ENCODE measurements at regions not wholly inside any gene's neighbourhood (a gene's known extent, or its start where the extent isn't known, plus 50 kb on each side); places are given as distances from the start of the nearest gene placed in this dataset.
"Not testable (repeated sequence)": the region's sequence is repeated elsewhere in the genome, so short reads cannot be mapped to it uniquely, and the experiment has no call there.

GRCh38 chr13:79898996-79899395, 418.0 kb downstream of the NDFIP2 start:
- H3K9me3 Mint-ChIP-seq, result no peaks in the 10 kb centered on the region
- no peak for DNase-seq
- H3K27ac Mint-ChIP-seq, result no peak overlapping the region
- intact Hi-C loops (cut with micrococcal nuclease), result no loop called here
- CTCF ChIA-PET, result no interaction called here
- no peak overlapping the region for H3K4me3 Mint-ChIP-seq
- H3K4me1 Mint-ChIP-seq (ENCODE audit: low read depth), result no peaks in the 10 kb centered on the region
- H3K36me3 Mint-ChIP-seq (ENCODE audit: low read depth), result no peaks in the 10 kb centered on the region
- H3K27me3 Mint-ChIP-seq (ENCODE audit: low read depth), result no peaks in the 10 kb centered on the region

GRCh38 chr13:79898202-79898826, 417.4 kb downstream of the NDFIP2 start:
- H3K9me3 Mint-ChIP-seq, result no peaks in the 10 kb centered on the region

GRCh38 chr13:79896851-79897250, 415.9 kb downstream of the NDFIP2 start:
- Mint-ChIP-seq H3K27ac (no peak overlapping the region), H3K4me3 (no peak overlapping the region), H3K36me3 (ENCODE audit: low read depth) (no peaks in the 10 kb centered on the region), H3K27me3 (ENCODE audit: low read depth) (no peaks in the 10 kb centered on the region), H3K9me3 (no peaks in the 10 kb centered on the region), H3K4me1 (ENCODE audit: low read depth) (no peaks in the 10 kb centered on the region)
- no peak for DNase-seq
- CTCF ChIA-PET, result no interaction called here
- intact Hi-C loops (cut with micrococcal nuclease), result no loop called here

More at GRCh38 chr13:79898202-79898826, 417.4 kb downstream of the NDFIP2 start:
- no peak overlapping the region for H3K27ac Mint-ChIP-seq
- DNase-seq, result no peak
- no peaks in the 10 kb centered on the region for H3K36me3 Mint-ChIP-seq (ENCODE audit: low read depth)
- CTCF ChIA-PET, result interaction anchor here (0.6 kb wide), 1 partner anchor 75 kb away, joined by 4 read pairs; no protein-coding TSS in a partner anchor
- intact Hi-C loops (cut with micrococcal nuclease), result no loop called here
- no peaks in the 10 kb centered on the region for H3K27me3 Mint-ChIP-seq (ENCODE audit: low read depth)
- no peak overlapping the region for H3K4me3 Mint-ChIP-seq
- no peaks in the 10 kb centered on the region for H3K4me1 Mint-ChIP-seq (ENCODE audit: low read depth)

GRCh38 chr13:79895416-79895815, 414.5 kb downstream of the NDFIP2 start:
- no peaks in the 10 kb centered on the region for H3K4me1 Mint-ChIP-seq (ENCODE audit: low read depth)
- no peaks in the 10 kb centered on the region for H3K27me3 Mint-ChIP-seq (ENCODE audit: low read depth)
- DNase-seq, result no peak
- CTCF ChIA-PET, result no interaction called here
- no peaks in the 10 kb centered on the region for H3K36me3 Mint-ChIP-seq (ENCODE audit: low read depth)
- H3K9me3 Mint-ChIP-seq, result no peaks in the 10 kb centered on the region
- H3K4me3 Mint-ChIP-seq, result no peak overlapping the region
- intact Hi-C loops (cut with micrococcal nuclease), result no loop called here
- no peak overlapping the region for H3K27ac Mint-ChIP-seq

GRCh38 chr13:79887278-79887677, 406.3 kb downstream of the NDFIP2 start:
- H3K4me1 Mint-ChIP-seq (ENCODE audit: low read depth); H3K4me3 Mint-ChIP-seq; intact Hi-C loops (cut with micrococcal nuclease); H3K27ac Mint-ChIP-seq; H3K36me3 Mint-ChIP-seq (ENCODE audit: low read depth); CTCF ChIA-PET; DNase-seq; H3K9me3 Mint-ChIP-seq; H3K27me3 Mint-ChIP-seq (ENCODE audit: low read depth): not testable (repeated sequence)

- Mint-ChIP-seq H3K27me3 (ENCODE audit: low read depth) (no peaks in the 10 kb centered on the region), H3K9me3 (no peaks in the 10 kb centered on the region), H3K4me3 (no peak overlapping the region), H3K4me1 (ENCODE audit: low read depth) (no peaks in the 10 kb centered on the region), H3K27ac (no peak overlapping the region), H3K36me3 (ENCODE audit: low read depth) (no peaks in the 10 kb centered on the region)
- CTCF ChIA-PET, result no interaction called here
- intact Hi-C loops (cut with micrococcal nuclease), result no loop called here
- DNase-seq, result no peak
Measured at GRCh38 chr13:79886601-79887000, 405.6 kb downstream of the NDFIP2 start.

- no peak for DNase-seq
- H3K27ac Mint-ChIP-seq, result no peak overlapping the region
- intact Hi-C loops (cut with micrococcal nuclease), result no loop called here
- H3K36me3 Mint-ChIP-seq (ENCODE audit: low read depth), result no peaks in the 10 kb centered on the region
- H3K27me3 Mint-ChIP-seq (ENCODE audit: low read depth), result no peaks in the 10 kb centered on the region
- no peak overlapping the region for H3K4me3 Mint-ChIP-seq
- H3K9me3 Mint-ChIP-seq, result no peaks in the 10 kb centered on the region
- CTCF ChIA-PET, result no interaction called here
- H3K4me1 Mint-ChIP-seq (ENCODE audit: low read depth), result no peaks in the 10 kb centered on the region
Measured at GRCh38 chr13:79884890-79885289, 403.9 kb downstream of the NDFIP2 start.

GRCh38 chr13:79883216-79883615, 402.3 kb downstream of the NDFIP2 start:
- no peaks in the 10 kb centered on the region for H3K27me3 Mint-ChIP-seq (ENCODE audit: low read depth)
- H3K27ac Mint-ChIP-seq, result no peak overlapping the region
- no peaks in the 10 kb centered on the region for H3K9me3 Mint-ChIP-seq
- intact Hi-C loops (cut with micrococcal nuclease), result no loop called here
- H3K4me3 Mint-ChIP-seq, result no peak overlapping the region
- no peaks in the 10 kb centered on the region for H3K4me1 Mint-ChIP-seq (ENCODE audit: low read depth)
- CTCF ChIA-PET, result no interaction called here
- no peak for DNase-seq
- H3K36me3 Mint-ChIP-seq (ENCODE audit: low read depth), result no peaks in the 10 kb centered on the region

- no peaks in the 10 kb centered on the region for H3K36me3 Mint-ChIP-seq (ENCODE audit: low read depth)
- H3K9me3 Mint-ChIP-seq, result no peaks in the 10 kb centered on the region
- DNase-seq, result no peak
- no peaks in the 10 kb centered on the region for H3K27me3 Mint-ChIP-seq (ENCODE audit: low read depth)
- no peaks in the 10 kb centered on the region for H3K4me1 Mint-ChIP-seq (ENCODE audit: low read depth)
- intact Hi-C loops (cut with micrococcal nuclease), result no loop called here
- H3K4me3 Mint-ChIP-seq, result no peak overlapping the region
- CTCF ChIA-PET, result no interaction called here
- no peak overlapping the region for H3K27ac Mint-ChIP-seq
Measured at GRCh38 chr13:79880818-79881217, 399.9 kb downstream of the NDFIP2 start.

- intact Hi-C loops (cut with micrococcal nuclease), result no loop called here
- H3K27me3 Mint-ChIP-seq (ENCODE audit: low read depth), result no peaks in the 10 kb centered on the region
- CTCF ChIA-PET, result no interaction called here
- no peak overlapping the region for H3K4me3 Mint-ChIP-seq
- no peak overlapping the region for H3K27ac Mint-ChIP-seq
- H3K4me1 Mint-ChIP-seq (ENCODE audit: low read depth), result no peaks in the 10 kb centered on the region
- DNase-seq, result no peak
- H3K36me3 Mint-ChIP-seq (ENCODE audit: low read depth), result no peaks in the 10 kb centered on the region
- H3K9me3 Mint-ChIP-seq, result no peaks in the 10 kb centered on the region
Measured at GRCh38 chr13:79874396-79875360, 393.7 kb downstream of the NDFIP2 start.

GRCh38 chr13:79871594-79871993, 390.6 kb downstream of the NDFIP2 start:
- CTCF ChIA-PET, result interaction anchor here (0.7 kb wide), 1 partner anchor 19 kb away, joined by 4 read pairs; no protein-coding TSS in a partner anchor
- Mint-ChIP-seq H3K27me3 (ENCODE audit: low read depth) (no peaks in the 10 kb centered on the region), H3K4me3 (no peak overlapping the region), H3K9me3 (no peaks in the 10 kb centered on the region), H3K36me3 (ENCODE audit: low read depth) (no peaks in the 10 kb centered on the region), H3K4me1 (ENCODE audit: low read depth) (no peaks in the 10 kb centered on the region), H3K27ac (no peak overlapping the region)
- DNase-seq, result no peak
- intact Hi-C loops (cut with micrococcal nuclease), result no loop called here

GRCh38 chr13:79870766-79871165, 389.8 kb downstream of the NDFIP2 start:
- no peak overlapping the region for H3K4me3 Mint-ChIP-seq
- H3K36me3 Mint-ChIP-seq (ENCODE audit: low read depth), result no peaks in the 10 kb centered on the region
- intact Hi-C loops (cut with micrococcal nuclease), result no loop called here
- no peaks in the 10 kb centered on the region for H3K27me3 Mint-ChIP-seq (ENCODE audit: low read depth)
- H3K4me1 Mint-ChIP-seq (ENCODE audit: low read depth), result no peaks in the 10 kb centered on the region
- no peak for DNase-seq
- no peak overlapping the region for H3K27ac Mint-ChIP-seq
- H3K9me3 Mint-ChIP-seq, result no peaks in the 10 kb centered on the region
- CTCF ChIA-PET, result no interaction called here

- CTCF ChIA-PET, result no interaction called here
- intact Hi-C loops (cut with micrococcal nuclease), result no loop called here
- no peak for DNase-seq
- Mint-ChIP-seq H3K4me1 (ENCODE audit: low read depth) (no peaks in the 10 kb centered on the region), H3K36me3 (ENCODE audit: low read depth) (no peaks in the 10 kb centered on the region), H3K4me3 (no peak overlapping the region), H3K27me3 (ENCODE audit: low read depth) (no peaks in the 10 kb centered on the region), H3K9me3 (no peaks in the 10 kb centered on the region), H3K27ac (no peak overlapping the region)
Measured at GRCh38 chr13:79870123-79870522, 389.2 kb downstream of the NDFIP2 start.
